PC-9 (cell line): ENCODE measurements at regions not wholly inside any gene's neighbourhood (a gene's known extent, or its start where the extent isn't known, plus 50 kb on each side); places are given as distances from the start of the nearest gene placed in this dataset.

Experiments used
- CTCF ChIP-seq: fragments of 200-600 bp; sonication (generic); conservative IDR thresholded peaks from 2 replicates; pipeline ENCODE4 v1.6.1; 2017; ENCODE audit warnings: mixed run types, antibody characterized with exemption, mild to moderate bottlenecking, moderate library complexity
- EZH2 ChIP-seq: fragments of 200-600 bp; sonication (generic); IDR thresholded peaks from 2 replicates; pipeline ENCODE4 v1.8.0; 2017; ENCODE audit warnings: antibody characterized with exemption, low read depth

DNA sequence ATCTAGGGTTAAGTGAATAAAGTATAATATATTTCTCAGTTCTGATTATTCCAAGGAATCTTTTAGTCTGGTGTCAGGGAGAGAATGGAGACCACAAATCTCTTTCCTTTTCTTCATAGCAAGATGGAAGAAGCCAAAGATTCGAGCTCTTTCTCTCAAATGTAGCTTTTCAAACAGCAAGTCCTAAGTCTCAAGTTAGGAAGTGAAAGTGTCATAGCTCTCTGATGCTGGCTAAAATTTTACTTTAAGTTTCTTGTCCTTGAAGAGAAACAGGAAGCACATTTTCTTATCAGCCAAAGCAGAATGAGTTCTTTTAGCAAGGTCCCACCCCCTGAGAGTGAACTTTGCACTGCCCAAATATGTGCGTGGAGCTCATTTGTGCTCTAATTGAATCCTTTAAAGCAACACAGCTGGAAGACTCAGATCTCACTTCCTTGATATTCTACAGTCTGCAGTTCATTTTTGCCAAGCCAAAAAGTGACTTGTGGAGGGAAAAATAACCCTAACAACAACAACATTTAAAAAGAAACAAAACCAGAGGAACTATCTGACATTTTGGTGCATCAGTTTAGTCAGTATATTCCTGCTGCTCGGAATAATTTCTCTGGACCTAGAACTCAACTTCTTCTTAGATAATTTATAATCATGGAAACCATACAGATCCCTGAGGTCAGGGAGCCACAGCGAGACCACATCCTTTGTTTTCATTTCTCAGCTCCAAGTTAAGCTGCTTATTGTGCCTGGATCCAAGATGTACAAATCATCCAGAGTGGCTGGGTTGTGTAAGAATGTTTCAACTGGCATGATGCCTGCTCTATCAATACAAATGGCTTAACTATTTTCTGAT, 238.7 kb upstream of the P2RY1 start:
- TF ChIP-seq CTCF = no peak
- no peak for TF ChIP-seq EZH2
